AG08396 (cell line): ENCODE measurements at regions not wholly inside any gene's neighbourhood (a gene's known extent, or its start where the extent isn't known, plus 50 kb on each side); places are given as distances from the start of the nearest gene placed in this dataset.
A peak's percentile ranks its signal among the peaks of the same experiment; 100 is the strongest.

Experiments
- DNase-seq: peaks from one replicate; pipeline ENCODE4 v3.0.0; 2012; ENCODE audit warnings: low spot score, mixed read lengths

DNA sequence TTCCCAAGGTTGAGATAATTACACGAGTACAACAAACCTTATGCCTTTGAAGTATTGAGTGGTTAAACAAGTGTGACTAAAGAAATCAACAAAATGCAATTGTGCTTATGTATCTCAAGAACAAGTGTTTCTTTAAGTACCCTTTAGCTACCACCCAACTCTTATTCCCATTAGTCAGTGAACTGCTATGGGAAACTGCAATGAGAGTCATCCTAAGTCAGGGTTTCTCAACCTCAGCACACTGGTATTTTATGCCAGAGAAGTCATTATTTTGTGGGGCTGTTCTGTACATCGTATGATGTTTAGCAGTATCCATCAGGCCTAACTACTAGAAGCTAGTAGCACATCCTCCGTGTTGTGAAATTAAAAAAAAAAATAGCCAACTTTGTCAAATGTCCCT, 549.1 kb upstream of the BOD1L1 start:
- no peak for DNase-seq

DNA sequence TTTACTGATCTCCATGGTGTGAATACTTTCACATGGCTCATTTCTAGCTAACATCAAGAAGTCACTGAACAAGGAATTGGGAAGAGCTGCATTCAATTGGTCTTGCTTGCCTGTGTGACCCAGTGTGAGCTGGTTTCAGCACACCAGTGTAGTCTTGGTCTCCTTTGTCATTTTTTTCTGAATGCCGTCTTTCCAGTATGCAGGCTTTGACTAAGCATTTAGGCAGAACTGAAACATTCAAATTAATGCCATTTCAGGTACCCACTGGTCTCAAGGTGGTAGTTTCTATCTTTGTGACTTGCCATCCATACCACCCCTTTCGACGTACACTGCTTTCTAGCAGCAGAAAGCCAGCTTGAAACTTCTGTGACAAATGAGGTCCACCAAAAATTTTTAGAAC, 550.5 kb upstream of the BOD1L1 start:
- DNase-seq = no peak

DNA sequence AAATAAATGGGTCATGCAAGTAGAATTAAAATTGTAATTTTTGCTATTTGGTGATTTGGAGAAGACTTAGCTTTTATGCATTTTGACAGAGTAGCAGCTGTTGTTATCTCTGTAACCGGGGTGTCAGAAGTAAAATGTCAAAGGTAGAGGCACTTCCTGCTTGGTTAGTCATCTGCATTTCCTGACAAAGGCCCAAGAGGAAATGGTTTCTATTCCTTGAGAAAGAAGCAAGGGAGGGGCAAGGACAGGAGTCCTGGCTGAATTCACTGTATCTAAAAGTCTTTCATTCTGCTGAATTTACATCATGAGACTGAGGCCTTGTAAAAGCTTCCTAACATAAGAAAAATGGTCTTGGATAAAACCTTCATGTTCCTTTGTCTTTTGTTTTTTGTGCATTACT, 550.9 kb upstream of the BOD1L1 start:
- DNase-seq = no peak

DNA sequence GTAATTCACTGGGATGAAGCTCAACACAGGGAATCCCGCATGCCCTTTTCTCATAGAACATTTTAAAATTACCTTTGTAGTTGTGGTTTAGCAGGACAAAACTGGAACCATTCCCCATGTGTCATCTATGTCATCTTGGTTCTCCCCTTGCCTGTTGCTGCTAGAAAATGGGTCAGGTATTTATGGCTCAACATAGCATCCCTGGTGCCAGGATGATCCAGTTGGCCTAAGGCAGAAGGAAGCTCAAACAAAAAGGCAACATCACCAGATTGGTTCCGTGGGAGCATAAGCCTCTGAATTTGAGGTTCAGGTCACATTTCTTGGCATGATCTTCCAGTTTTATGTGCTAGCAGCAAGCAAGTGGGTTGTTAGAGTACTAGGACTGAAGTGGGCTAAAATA, 552.6 kb upstream of the BOD1L1 start:
- DNase-seq = no peak

DNA sequence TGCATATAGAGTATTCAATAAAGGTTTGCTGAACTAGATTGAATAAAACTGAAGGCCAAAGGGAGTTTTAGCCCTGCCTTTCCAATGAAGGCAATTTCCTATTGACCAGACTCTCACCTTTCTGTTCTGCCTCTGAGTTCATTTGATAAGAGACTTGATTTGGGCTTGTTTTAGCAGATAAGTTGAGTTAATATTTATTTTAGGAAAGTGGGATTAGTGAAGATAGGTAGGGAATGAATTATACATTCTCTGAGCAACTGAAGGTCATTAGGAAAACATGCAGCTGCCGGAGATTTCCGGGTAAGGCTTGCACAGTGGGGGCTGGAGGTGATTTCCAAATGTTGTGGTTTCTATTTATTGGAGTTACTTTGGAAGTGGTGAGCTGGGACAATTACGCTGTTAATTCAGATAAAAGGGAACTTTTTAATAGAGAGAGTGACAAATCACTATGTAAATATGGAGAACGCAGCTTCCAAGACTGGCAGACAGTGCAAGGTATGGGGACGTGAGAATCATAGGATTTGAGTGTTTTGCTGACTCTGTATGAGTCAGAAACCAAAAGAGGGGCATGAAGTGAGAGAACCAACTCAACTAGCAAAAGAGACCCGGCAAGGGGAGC, 553.6 kb upstream of the BOD1L1 start:
- DNase-seq = no peak

DNA sequence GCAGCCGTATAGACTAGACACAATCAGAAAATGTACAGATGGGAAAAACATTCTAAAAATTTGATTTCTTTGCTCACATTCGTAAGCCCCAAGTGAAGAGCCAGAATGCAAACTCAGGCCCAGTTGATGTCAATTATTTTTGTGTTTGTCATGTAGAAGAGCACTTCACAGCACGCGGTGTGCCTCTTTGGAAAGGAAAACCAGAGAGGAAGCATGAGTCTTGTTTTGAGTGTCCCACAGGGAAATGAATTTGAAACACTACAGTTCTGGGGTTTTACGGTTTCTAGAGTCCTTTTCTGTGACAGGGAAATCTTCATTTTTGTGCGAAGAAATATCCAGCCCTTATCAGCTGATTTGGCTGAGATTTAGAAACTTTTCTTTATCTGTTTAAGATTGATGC, 554.6 kb upstream of the BOD1L1 start:
- no peak for DNase-seq

DNA sequence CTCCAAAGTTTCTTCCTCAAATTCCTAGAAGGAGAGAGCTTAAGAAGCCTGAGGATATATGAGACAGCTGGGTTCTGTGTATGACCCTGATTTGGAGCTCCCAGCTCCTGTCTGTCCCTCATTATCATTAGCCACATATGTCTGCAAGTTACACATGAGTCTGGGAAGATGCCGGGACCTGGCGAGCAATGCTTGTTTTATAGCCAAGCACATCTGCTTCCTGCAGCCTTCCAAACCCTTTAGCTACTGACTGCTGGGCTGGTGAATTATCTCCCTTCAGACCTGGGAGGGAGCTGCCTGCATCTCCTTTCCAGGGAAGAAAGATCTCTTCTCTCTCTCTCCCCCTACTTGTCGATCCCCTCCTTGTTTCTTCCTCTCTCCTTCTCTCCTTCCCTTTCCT, 556.7 kb upstream of the BOD1L1 start:
- DNase-seq = no peak

DNA sequence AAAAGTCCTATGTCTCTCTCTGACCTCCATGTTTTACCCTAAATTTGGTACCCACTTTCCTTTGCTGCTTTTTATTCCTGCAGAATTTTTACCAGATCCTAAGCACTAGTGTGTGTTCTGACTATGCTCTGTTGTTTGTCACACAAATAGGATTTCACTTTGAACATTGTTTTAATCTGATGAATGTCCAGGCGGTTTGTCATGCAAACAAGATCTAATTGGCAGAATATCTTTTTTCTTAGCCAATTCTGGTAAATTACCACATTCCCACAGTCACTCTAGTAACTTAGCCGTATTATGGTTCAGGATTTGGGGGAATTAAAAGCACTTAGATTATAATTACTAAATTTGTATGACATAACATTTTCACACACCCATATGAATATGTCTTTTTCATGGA, 557.2 kb upstream of the BOD1L1 start:
- DNase-seq = no peak

DNA sequence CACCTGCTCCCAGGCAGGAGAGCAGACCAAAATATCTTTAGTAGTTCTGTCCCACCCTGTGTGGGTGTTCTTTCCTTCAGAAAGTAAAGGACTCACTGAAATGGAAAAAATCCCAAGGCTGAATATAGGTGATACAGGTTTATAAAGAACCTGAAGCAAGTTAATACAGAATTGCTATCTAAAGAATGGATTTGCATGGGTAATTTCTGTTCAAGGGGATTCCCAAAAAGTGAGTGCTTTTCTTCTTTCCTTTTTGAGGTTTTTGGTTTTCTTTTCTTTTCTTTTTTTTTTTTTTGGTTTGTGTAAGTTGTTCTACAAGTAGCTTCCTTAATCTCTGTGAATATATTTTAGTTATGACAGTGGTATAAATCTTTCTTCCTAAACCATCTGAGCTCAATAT, 560.7 kb upstream of the BOD1L1 start:
- no peak for DNase-seq

DNA sequence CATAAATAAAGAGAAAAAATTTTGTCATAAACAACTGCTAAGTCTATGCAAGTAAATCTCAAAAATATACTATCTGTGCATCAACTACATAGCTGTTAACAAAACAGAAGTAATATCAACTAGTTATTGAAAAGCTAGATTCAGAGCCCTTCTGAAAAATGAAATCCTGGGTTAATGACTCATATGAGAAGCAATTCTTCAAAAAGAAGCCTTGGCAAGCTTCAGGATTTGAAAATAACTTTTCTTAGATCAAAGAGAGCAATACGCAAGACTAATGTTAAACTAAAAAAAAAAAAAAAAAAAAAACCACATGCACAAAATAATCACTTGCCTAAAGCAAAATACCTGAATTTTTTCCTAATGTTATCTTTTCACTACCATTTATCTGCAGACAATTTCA, 566.1 kb upstream of the BOD1L1 start:
- no peak for DNase-seq

DNA sequence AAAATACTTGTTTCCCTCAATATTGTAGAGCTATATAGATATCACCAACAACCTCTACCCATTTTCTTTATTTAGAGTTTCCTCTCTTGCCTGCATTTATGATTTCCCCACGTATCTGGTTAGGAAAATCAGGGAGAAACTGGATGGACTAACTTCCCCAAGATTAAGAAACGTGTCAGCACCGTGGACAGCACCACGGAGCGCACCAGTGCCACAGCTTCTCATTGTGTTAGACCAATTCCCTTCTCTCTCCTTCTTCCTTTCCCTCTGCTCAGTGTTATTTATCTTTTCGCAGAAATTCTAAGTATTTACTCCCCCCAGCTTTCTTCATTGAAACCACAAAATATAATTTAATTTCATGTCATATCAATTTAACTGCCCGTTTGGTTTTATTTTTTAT, 568.6 kb upstream of the BOD1L1 start:
- DNase-seq = peak; percentile 54

DNA sequence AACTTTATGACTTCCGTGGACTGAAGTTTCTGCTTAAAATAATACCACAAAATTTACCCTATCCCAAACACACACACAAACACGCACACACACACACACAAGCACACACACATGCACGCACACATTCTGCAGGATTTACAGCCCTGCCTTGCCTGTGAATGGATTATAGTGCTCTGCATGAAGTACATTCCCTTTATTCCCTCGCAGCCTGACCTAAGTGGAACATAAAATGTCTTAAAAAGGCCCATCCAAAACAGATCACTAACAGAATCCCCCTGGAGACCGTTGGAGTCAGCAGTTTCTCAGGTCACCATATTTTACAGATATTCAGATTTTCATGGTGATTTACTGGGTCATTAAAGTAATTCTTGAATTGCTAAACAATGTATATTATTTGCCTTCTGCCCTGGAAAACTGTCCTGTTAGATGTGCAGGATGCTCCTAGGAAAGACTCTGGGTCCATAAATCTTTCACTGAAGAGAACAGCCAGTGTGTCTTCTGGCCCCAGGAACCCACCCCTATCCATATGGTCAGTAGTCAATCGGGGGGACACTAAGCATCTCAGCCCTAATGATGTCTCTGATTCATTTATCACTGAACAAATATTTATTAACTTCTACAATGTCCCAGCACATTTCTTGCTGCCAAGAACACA, 587.7 kb upstream of the BOD1L1 start:
- DNase-seq = no peak

DNA sequence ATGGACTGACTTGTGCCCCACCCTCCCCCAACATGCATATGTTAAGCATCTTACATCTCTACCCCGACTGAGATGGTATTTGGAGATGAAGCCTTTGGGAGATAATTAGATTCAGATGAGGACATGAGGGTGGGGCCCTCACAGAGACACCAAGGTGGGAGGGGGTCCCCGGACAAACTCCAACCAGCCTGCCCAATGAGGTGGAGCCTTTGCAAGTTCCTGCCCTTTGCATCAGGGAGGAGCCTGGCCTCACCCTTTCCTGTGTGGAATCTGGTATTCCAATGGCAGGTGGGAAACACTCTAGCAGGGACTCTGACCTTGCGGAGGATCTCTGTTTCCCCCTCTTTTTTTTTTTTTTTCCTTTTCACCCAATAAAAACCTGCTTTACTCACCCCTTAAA, 589.9 kb upstream of the BOD1L1 start:
- no peak for DNase-seq

DNA sequence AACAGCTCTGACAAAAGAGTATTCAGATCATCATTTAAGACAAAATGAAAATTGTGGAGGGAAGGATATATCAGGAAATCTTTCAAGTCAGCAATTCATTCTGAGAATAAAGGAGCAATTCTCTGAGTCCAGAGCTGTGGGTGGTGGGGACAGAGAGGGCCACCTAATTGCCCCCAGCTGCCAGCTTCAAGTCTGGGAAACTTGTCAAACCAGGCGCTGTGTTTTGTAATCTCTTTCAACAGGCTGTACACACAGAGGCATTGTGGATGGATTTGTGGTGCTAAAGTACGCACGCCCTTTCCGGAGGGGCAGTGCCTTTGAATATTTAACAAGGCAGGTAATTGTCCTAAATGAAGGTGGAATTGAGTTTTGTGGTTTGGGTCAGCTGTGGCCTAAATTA, 591.1 kb upstream of the BOD1L1 start:
- no peak for DNase-seq

DNA sequence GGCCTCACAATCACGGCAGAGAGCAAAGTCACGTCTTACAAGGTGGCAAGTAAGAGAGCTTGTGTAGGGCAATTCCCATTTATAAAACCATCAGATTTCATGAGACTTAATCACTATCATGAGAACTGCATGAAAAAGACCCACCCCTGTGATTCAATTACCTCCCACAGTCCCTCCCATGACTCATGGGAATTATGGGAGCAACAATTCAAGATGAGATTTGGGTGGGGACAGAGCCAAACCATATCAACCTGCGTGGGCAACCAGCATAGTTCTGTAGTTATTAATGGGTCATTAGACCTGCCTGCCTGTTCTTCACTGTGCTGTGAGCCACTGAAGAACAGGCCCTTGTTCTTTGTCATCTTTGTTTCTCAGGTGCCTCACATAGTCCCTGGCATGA, 593.7 kb upstream of the BOD1L1 start:
- no peak for DNase-seq

DNA sequence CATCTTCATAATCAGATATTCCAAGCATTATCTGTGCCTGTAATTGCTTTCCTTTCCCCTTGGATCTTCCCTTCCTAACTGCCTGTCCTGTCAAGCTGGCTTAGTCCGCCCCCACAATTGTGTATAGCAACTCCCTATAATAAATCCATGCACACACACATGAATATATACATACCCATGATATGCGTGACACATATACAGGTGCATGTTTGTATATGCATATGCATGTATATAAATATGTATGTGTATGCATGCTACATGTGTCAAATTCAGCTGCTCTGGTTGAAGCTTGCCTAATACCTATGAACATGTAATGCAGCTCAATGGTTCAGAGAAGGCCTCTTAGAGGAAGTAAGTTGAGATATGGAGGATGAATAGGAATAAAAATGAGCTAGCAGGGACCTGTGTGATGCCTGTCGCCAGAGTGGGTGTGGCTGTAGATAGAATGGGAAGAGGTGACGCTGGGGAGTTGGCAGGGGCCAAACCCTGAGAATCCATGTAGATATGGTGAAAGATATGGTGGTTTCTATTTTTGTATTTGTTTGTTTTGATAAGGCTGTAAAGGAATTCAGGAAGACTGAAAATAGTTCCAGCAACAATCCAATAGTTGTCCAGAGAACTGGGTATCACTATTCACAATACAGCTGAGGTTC, 595.0 kb upstream of the BOD1L1 start:
- DNase-seq = no peak

DNA sequence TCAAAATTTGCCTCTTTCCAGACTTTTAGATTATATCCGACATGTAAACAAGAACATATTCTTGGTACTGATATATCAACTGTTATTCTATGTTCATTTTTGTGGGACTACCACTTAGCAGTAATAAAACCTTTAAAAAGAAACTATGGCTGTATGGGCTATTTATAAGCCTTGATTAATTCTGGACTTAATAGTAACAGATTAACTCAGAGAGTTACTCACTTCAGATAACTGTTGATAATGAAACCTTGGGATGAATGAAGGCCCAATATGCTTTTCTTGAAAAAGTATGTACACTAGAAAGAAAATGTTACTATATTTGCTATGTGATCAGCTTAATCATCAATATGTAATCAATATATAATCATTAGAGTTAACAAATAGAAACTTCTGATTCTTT, 595.9 kb upstream of the BOD1L1 start:
- no peak for DNase-seq

DNA sequence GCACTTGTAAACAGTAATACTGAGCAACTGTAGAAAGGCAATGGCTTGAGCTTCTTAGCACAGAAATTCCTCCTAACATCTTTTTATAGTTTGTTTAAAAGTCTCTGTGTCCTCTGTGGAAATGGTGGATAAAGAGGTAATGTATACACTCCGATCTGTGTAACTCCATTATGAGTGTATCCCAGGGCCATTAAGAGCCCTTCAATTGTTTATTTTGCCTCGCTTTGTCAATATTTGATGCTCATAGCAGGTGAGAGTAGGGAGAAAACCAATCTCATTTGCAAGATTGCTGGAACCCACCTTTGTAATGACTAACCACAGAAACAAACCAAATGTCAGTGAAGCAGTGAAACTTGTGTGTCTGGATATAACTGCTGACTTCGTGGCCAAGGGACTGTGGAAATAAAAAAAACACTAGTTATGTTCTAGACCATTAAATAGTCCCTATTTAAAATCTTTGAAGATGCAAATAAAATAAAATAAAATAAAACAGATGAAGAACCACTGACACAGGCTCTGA, 598.2 kb upstream of the BOD1L1 start:
- no peak for DNase-seq

DNA sequence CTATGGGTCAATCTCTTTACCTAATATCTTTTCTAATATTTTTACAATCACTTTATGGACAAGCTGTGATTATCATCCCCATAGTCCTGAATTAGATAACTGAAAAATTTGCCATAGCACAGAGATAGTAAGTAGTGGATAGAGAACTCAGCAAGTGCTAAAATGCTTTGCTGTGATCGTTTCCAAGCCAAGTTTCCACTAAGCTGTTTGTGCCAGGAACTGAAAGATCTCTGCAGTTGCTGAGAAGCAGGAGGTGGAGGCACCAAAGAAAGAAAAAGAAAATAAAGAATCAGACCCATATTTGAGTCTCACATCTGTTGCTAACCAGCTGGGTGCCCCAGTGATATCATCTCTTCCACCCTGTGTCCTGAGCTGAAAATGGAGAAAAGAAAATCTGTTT, 605.6 kb upstream of the BOD1L1 start:
- DNase-seq = no peak

DNA sequence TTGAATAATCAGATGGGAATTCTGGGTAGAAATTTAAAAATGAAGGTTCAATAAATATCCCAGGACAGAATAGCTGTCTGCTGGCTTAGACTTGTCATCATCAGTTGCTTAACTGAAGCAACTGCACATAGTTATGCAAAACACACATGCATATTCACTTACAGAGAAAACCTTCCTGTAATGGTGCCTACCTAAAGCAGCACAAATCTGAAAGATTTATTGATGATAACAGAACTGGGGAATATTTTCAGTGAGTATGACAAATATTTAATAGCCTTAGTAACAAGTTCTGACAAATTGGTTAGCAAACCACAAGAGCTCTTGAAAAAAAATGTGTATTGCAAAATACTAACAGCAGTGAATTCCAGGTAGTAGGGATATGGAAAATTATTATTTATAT, 606.8 kb upstream of the BOD1L1 start:
- DNase-seq = no peak

DNA sequence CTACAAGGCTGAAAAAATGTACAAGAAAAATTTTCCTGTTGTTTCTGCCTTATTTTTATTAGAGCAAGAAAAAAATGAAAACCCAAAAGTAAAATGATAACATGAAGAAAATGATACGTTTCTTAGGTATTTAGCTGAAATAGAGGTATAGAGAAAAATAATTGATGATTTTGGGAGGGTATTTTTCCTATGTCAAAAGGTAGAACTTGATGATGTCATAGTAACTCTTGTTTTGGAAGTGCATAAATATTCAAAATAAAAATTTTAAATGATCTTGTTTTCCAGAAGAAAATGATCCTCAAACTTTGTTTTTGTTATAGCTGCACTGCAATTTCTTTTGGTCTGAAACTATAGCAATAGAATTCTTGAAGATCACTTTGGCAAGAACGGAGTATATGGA, 608.8 kb upstream of the BOD1L1 start:
- DNase-seq = no peak

DNA sequence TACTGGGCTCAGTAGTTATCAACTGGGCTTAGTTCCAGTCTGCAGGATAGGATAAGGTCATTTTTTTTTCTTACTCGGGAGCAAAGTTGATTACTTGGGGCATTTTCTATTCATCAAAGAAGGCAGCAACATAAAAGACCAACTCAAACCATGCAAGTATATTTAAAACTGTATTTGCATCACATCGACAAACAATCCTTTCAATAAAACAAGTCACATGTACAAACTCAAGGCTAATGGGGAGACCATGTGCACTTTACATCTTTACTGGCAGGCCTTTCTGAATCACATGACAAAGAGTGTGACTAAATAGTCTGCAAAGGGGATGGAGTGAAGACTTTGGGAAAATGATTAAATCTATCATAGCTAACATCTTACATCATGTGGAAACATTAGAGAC, 610.4 kb upstream of the BOD1L1 start:
- DNase-seq = no peak

DNA sequence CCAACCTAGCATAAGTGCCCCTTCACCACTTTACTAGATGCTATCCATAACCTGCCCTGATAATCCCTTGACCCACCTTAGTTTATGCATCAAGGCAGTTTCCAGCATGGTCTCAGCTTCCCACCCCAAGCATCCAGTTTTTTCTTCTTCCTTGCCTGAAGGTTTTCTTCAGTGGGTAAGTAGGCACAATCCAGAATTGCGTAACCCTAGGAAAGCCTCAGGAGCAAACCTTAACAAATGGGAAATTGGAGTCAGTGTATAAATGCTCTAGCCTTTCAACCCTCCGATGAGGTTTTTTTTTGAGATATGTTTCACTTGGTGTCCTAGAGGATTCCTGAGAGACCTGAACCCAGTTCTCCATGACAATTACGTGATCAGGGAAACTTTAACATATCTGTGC, 614.0 kb upstream of the BOD1L1 start:
- DNase-seq = no peak

DNA sequence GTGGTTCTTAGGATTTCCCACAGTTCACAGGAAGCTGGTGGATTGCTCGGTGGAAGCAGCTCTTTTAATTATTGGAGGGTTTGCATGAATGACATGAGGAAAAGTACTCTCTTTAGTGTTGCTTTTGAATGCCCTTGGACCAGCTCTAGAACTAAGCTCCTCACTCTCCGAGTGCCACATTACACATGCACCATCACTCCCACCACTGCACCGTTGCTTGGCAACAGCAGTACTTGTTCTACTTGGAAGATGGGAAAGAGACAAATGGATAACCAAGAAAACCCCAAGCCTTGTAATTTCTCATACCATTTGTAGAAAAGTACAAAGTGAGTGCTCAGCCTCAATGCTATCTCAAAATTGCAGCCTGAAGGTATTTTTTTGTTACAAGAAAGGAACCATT, 620.2 kb upstream of the BOD1L1 start:
- DNase-seq = no peak
